K562 (cell line): ENCODE measurements at regions not wholly inside any gene's neighbourhood (a gene's known extent, or its start where the extent isn't known, plus 50 kb on each side); places are given as distances from the start of the nearest gene placed in this dataset.
A peak's percentile ranks its signal among the peaks of the same experiment; 100 is the strongest.

ENCODE experiments used
- ARID1B ChIP-seq: fragments of 450-650 bp; IDR thresholded peaks from 2 replicates; pipeline ENCODE4 v1.6.1; 2016; ENCODE audit warnings: antibody characterized with exemption, mild to moderate bottlenecking, inconsistent platforms
- CBFA2T2 ChIP-seq: fragments of 450-650 bp; conservative IDR thresholded peaks from 2 replicates; pipeline ENCODE4 v1.6.1; 2017; ENCODE audit warnings: mild to moderate bottlenecking
- CHD1 ChIP-seq: fragments of 200-600 bp; sonication (generic); IDR thresholded peaks from one replicate; pipeline ENCODE4 v1.6.1; 2012; ENCODE audit warnings: mild to moderate bottlenecking, moderate library complexity, low read length, inconsistent platforms
- COPS2 ChIP-seq: fragments of 450-650 bp; conservative IDR thresholded peaks from 2 replicates; pipeline ENCODE4 v1.6.1; 2016; ENCODE audit warnings: mild to moderate bottlenecking, moderate library complexity
- DMBX1 ChIP-seq: fragments of 250-450 bp; sonication (Bioruptor Pico); IDR thresholded peaks from 2 replicates; pipeline ENCODE4 v1.8.0; 2022; ENCODE audit warnings: inconsistent platforms, mild to moderate bottlenecking, moderate library complexity, borderline replicate concordance
- EP300 ChIP-seq: IDR thresholded peaks from 2 replicates; pipeline ENCODE4 v1.6.1; 2012; ENCODE audit warnings: low read length, improper control_type of control experiment
- FIP1L1 ChIP-seq: fragments of 200-400 bp; formaldehyde crosslinking; IDR thresholded peaks from 2 replicates; pipeline ENCODE4 v1.6.1; 2018; ENCODE audit warnings: mild to moderate bottlenecking, low read depth, low read length; ENCODE audit not compliant: poor library complexity, severe bottlenecking
- FOXP4 ChIP-seq: sonication (generic); formaldehyde crosslinking; IDR thresholded peaks from 2 replicates; pipeline ENCODE4 v1.8.0; 2022; ENCODE audit warnings: mild to moderate bottlenecking, missing genetic modification reagents, borderline replicate concordance
- ILF3 ChIP-seq: fragments of 450-650 bp; IDR thresholded peaks from 2 replicates; pipeline ENCODE4 v1.6.1; 2018; ENCODE audit warnings: antibody characterized with exemption, mild to moderate bottlenecking, moderate library complexity, borderline replicate concordance
- MEIS2 ChIP-seq: fragments of 450-650 bp; IDR thresholded peaks from 2 replicates; pipeline ENCODE4 v1.6.1; 2014; ENCODE audit warnings: mild to moderate bottlenecking; ENCODE audit not compliant: partially characterized antibody
- MXI1 ChIP-seq: IDR thresholded peaks from 2 replicates; pipeline ENCODE4 v1.6.1; 2011; ENCODE audit warnings: low read depth, mild to moderate bottlenecking, improper control_type of control experiment, low read length
- NR2C2 ChIP-seq, 2 experiments: fragments of 200-800 bp in 1 of 2; sonication (Bioruptor generic) in 1 of 2; sonication (generic) in 1 of 2; formaldehyde crosslinking in 1 of 2; IDR thresholded peaks; 2 replicates each; pipeline versions ENCODE4 v1.6.1 to v1.8.0; 2016 to 2022; ENCODE audit warnings: mild to moderate bottlenecking in 1 of 2, missing compliant biosample characterization in 1 of 2, missing genetic modification characterization in 1 of 2, missing genetic modification reagents in 1 of 2
- NRF1 ChIP-seq, 2 experiments: fragments of 450-650 bp; IDR thresholded peaks in 1 of 2; conservative IDR thresholded peaks in 1 of 2; 2 replicates each; pipeline ENCODE4 v1.6.1; 2014; ENCODE audit warnings: mild to moderate bottlenecking in 2 of 2
- PHTF2 ChIP-seq: fragments of 250-450 bp; sonication (Bioruptor Pico); IDR thresholded peaks from 2 replicates; pipeline ENCODE4 v1.5.0; 2021; ENCODE audit warnings: mild to moderate bottlenecking
- POLR2B ChIP-seq: fragments of 450-650 bp; IDR thresholded peaks from 2 replicates; pipeline ENCODE4 v1.6.1; 2018; ENCODE audit warnings: low read depth; ENCODE audit not compliant: partially characterized antibody
- RB1 ChIP-seq: fragments of 450-650 bp; IDR thresholded peaks from 2 replicates; pipeline ENCODE4 v1.6.1; 2017; ENCODE audit warnings: low read depth, mild to moderate bottlenecking
- SMARCA4 ChIP-seq: fragments of 450-650 bp; IDR thresholded peaks from 2 replicates; pipeline ENCODE4 v1.6.1; 2016
- SRSF7 ChIP-seq: fragments of 200-400 bp; formaldehyde crosslinking; optimal IDR thresholded peaks from 2 replicates; pipeline ENCODE3; 2017; ENCODE audit warnings: mild to moderate bottlenecking, low read depth, low read length
- SUPT5H ChIP-seq: fragments of 450-650 bp; IDR thresholded peaks from 2 replicates; pipeline ENCODE4 v1.6.1; 2016
- TBP ChIP-seq: optimal IDR thresholded peaks from 2 replicates; pipeline ENCODE3; 2011; ENCODE audit warnings: low read depth, low read length, improper control_type of control experiment
- TCF3 ChIP-seq: sonication (generic); formaldehyde crosslinking; IDR thresholded peaks from 2 replicates; pipeline ENCODE4 v1.4.0; 2020; ENCODE audit warnings: mild to moderate bottlenecking, missing genetic modification reagents
- TCF7L2 ChIP-seq: fragments of 150-350 bp; IDR thresholded peaks from 2 replicates; pipeline ENCODE4 v1.6.1; 2016; ENCODE audit warnings: low read depth, mild to moderate bottlenecking, low read length, moderate library complexity
- TRIM24 ChIP-seq, 2 experiments: fragments of 450-650 bp; IDR thresholded peaks; 2 replicates each; pipeline ENCODE4 v1.6.1; 2016
- ZNF165 ChIP-seq: fragments of 250-450 bp; sonication (Bioruptor Pico); IDR thresholded peaks from 2 replicates; pipeline ENCODE4 v1.4.0; 2020; ENCODE audit warnings: borderline replicate concordance
- TF ChIP-seq, protein P1 (sequence below): fragments of 200-400 bp; formaldehyde crosslinking; IDR thresholded peaks from 2 replicates; pipeline ENCODE4 v1.6.1; 2017; ENCODE audit warnings: mild to moderate bottlenecking, low read depth, low read length, moderate library complexity
- TF ChIP-seq, protein P2 (sequence below): sonication (generic); formaldehyde crosslinking; IDR thresholded peaks from 2 replicates; pipeline ENCODE4 v1.4.0; 2020; ENCODE audit warnings: mild to moderate bottlenecking, missing genetic modification reagents

GRCh38 chr11:37929100-37929653 lies 1331.1 kb upstream of the RAG2 start (continued):
- TF ChIP-seq, protein P1, sequence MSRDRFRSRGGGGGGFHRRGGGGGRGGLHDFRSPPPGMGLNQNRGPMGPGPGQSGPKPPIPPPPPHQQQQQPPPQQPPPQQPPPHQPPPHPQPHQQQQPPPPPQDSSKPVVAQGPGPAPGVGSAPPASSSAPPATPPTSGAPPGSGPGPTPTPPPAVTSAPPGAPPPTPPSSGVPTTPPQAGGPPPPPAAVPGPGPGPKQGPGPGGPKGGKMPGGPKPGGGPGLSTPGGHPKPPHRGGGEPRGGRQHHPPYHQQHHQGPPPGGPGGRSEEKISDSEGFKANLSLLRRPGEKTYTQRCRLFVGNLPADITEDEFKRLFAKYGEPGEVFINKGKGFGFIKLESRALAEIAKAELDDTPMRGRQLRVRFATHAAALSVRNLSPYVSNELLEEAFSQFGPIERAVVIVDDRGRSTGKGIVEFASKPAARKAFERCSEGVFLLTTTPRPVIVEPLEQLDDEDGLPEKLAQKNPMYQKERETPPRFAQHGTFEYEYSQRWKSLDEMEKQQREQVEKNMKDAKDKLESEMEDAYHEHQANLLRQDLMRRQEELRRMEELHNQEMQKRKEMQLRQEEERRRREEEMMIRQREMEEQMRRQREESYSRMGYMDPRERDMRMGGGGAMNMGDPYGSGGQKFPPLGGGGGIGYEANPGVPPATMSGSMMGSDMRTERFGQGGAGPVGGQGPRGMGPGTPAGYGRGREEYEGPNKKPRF = no peak
- TF ChIP-seq SUPT5H (no peak), RB1 (no peak), SMARCA4 (peak; percentile 44; the same call in 1 of the 2 replicates), POLR2B (no peak), ARID1B (peak; percentile 77), TCF7L2 (no peak), CBFA2T2 (peak; percentile 45), DMBX1 (CRISPR knock-in tag) (no peak), EP300 (peak; percentile 39), SRSF7 (no peak), NR2C2 (CRISPR knock-in tag; IDR thresholded peaks at IDR 0.05) (no peak), NR2C2 (tag; IDR thresholded peaks at IDR 0.05) (peak; percentile 22; the same call in 1 of the 2 replicates), TRIM24 (IDR thresholded peaks at IDR 0.05) (peak; percentile 37 to 72; a peak in 2 of 4 replicates), CHD1 (no peak), ILF3 (no peak), NRF1 (conservative IDR thresholded peaks at IDR 0.05 in 1 of 2, IDR thresholded peaks at IDR 0.05 in 1 of 2) (no peak), COPS2 (no peak), ZNF165 (CRISPR knock-in tag) (no peak), MEIS2 (peak; percentile 92), TCF3 (peak; percentile 69), FIP1L1 (no peak), FOXP4 (CRISPR knock-in tag) (no peak), TBP (no peak), MXI1 (no peak), PHTF2 (CRISPR knock-in tag) (no peak)
- TF ChIP-seq, protein P2, sequence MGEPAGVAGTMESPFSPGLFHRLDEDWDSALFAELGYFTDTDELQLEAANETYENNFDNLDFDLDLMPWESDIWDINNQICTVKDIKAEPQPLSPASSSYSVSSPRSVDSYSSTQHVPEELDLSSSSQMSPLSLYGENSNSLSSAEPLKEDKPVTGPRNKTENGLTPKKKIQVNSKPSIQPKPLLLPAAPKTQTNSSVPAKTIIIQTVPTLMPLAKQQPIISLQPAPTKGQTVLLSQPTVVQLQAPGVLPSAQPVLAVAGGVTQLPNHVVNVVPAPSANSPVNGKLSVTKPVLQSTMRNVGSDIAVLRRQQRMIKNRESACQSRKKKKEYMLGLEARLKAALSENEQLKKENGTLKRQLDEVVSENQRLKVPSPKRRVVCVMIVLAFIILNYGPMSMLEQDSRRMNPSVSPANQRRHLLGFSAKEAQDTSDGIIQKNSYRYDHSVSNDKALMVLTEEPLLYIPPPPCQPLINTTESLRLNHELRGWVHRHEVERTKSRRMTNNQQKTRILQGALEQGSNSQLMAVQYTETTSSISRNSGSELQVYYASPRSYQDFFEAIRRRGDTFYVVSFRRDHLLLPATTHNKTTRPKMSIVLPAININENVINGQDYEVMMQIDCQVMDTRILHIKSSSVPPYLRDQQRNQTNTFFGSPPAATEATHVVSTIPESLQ (CRISPR knock-in tag) = no peak
